Fibroblast of villous mesenchyme (primary cell): ENCODE measurements at regions not wholly inside any gene's neighbourhood (a gene's known extent, or its start where the extent isn't known, plus 50 kb on each side); places are given as distances from the start of the nearest gene placed in this dataset.

Source experiments
- DNase-seq: peaks from one replicate; pipeline ENCODE4 v3.0.0-alpha.2; 2010; ENCODE audit warnings: low read depth
- H3K4me3 ChIP-seq: 2 replicates; pipeline ENCODE4 v1.5.1; 2011; ENCODE audit warnings: low read depth, mild to moderate bottlenecking, low read length
- CTCF ChIP-seq: IDR thresholded peaks from 2 replicates; pipeline ENCODE4 v1.5.1; 2012; ENCODE audit warnings: low read depth, mild to moderate bottlenecking, low read length; ENCODE audit not compliant: insufficient read depth

GRCh38 chrX:39616731-39617130 is 481.0 kb downstream of the BCOR start:
- no peak for DNase-seq
- H3K4me3 ChIP-seq, result no peak overlapping the region
- TF ChIP-seq CTCF, result no peak

GRCh38 chrX:39618178-39618577 is 479.6 kb downstream of the BCOR start:
- H3K4me3 ChIP-seq, result no peak overlapping the region
- TF ChIP-seq CTCF, result no peak
- DNase-seq, result no peak

- peak; percentile 5 for DNase-seq
- no peak overlapping the region for H3K4me3 ChIP-seq
- no peak for TF ChIP-seq CTCF
Observed at GRCh38 chrX:39619182-39620009, 478.4 kb downstream of the BCOR start.

GRCh38 chrX:39624166-39624565 is 473.6 kb downstream of the BCOR start:
- no peak for DNase-seq
- no peak overlapping the region for H3K4me3 ChIP-seq
- no peak for TF ChIP-seq CTCF

- DNase-seq, result no peak
- no peak overlapping the region for H3K4me3 ChIP-seq
- TF ChIP-seq CTCF, result no peak
Observed at GRCh38 chrX:39625810-39626209, 471.9 kb downstream of the BCOR start.

- DNase-seq, result no peak
- no peak for TF ChIP-seq CTCF
- no peak overlapping the region for H3K4me3 ChIP-seq
Observed at GRCh38 chrX:39626749-39627148, 471.0 kb downstream of the BCOR start.

- no peak for TF ChIP-seq CTCF
- DNase-seq, result no peak
- no peak overlapping the region for H3K4me3 ChIP-seq
Observed at GRCh38 chrX:39627257-39627656, 470.5 kb downstream of the BCOR start.
